IMR-90 (cell line): ENCODE measurements at regions not wholly inside any gene's neighbourhood (a gene's known extent, or its start where the extent isn't known, plus 50 kb on each side); places are given as distances from the start of the nearest gene placed in this dataset.

Experiments used
- ATAC-seq: fragments of 200-7000 bp; cut with Tn5 transposase; 2 replicates; pipeline ENCODE4 v1.9.1; 2020; ENCODE audit warnings: low read depth, mild to moderate bottlenecking, moderate library complexity
- BruUV-seq: library from RNA; stranded (reverse); fragments of 400-500 nt; replicated peaks from 2 replicates; lab custom pipeline; 2021; lab: Mats Ljungman, UMichigan
- CTCF ChIA-PET: fragments of 300-600 bp; formaldehyde crosslinking; extraction: SDS; loops from one replicate; lab custom pipeline; 2021; ENCODE audit warnings: antibody characterized with exemption; lab: Yijun Ruan, JAX
- POLR2A ChIA-PET: fragments of 300-600 bp; sonication (Branson Sonifier 250); formaldehyde crosslinking; loops from one replicate; lab custom pipeline; 2022; ENCODE audit warnings: antibody characterized with exemption; ENCODE audit not compliant: unreplicated experiment; lab: Charles Lee
- DNase-seq: peaks from one replicate; pipeline ENCODE4 v3.0.0; 2013
- H2AFZ ChIP-seq: replicated peaks from 2 replicates; pipeline ENCODE3; 2013; ENCODE audit warnings: low read length, mild to moderate bottlenecking; ENCODE audit not compliant: poor library complexity
- H2AK5ac ChIP-seq: 2 replicates; pipeline ENCODE4 v1.6.1; 2013; ENCODE audit warnings: low read depth, low read length, inconsistent platforms
- H2AK9ac ChIP-seq: replicated peaks from 2 replicates; pipeline ENCODE3; 2013; ENCODE audit warnings: mild to moderate bottlenecking, low read depth, low read length, moderate library complexity; ENCODE audit not compliant: poor library complexity
- H2BK120ac ChIP-seq: 2 replicates; pipeline ENCODE4 v1.6.1; 2013; ENCODE audit warnings: low read depth, low read length, inconsistent platforms
- H2BK15ac ChIP-seq: 3 replicates; pipeline ENCODE4 v1.6.1; 2013; ENCODE audit warnings: low read depth, low read length, inconsistent platforms
- H2BK20ac ChIP-seq: 2 replicates; pipeline ENCODE4 v1.6.1; 2013; ENCODE audit warnings: low read depth, mild to moderate bottlenecking, inconsistent platforms, low read length, moderate library complexity
- H2BK5ac ChIP-seq: 2 replicates; pipeline ENCODE4 v1.6.1; 2013; ENCODE audit warnings: mild to moderate bottlenecking, low read depth, low read length, inconsistent platforms; ENCODE audit not compliant: poor library complexity, severe bottlenecking
- H3K14ac ChIP-seq: replicated peaks from 2 replicates; pipeline ENCODE4 v1.6.1; 2013; ENCODE audit warnings: low read depth, low read length, inconsistent platforms
- H3K18ac ChIP-seq: 2 replicates; pipeline ENCODE4 v1.6.1; 2013; ENCODE audit warnings: low read depth, low read length, control low read depth
- H3K23ac ChIP-seq: 2 replicates; pipeline ENCODE4 v1.6.1; 2013; ENCODE audit warnings: low read depth, low read length, inconsistent platforms
- H3K27ac ChIP-seq: 2 replicates; pipeline ENCODE4 v1.5.1; 2013; ENCODE audit warnings: mild to moderate bottlenecking, control low read depth, low read length; ENCODE audit not compliant: insufficient read depth
- H3K27me3 ChIP-seq: 2 replicates; pipeline ENCODE4 v1.6.1; 2013; ENCODE audit warnings: low read length; ENCODE audit not compliant: control insufficient read depth, insufficient read depth
- H3K36me3 ChIP-seq: 2 replicates; pipeline ENCODE4 v1.6.1; 2013; ENCODE audit warnings: low read length, mixed read lengths; ENCODE audit not compliant: control insufficient read depth, insufficient read depth
- H3K4ac ChIP-seq: 2 replicates; pipeline ENCODE4 v1.6.1; 2013; ENCODE audit warnings: low read depth, low read length, inconsistent platforms
- H3K4me1 ChIP-seq: 2 replicates; pipeline ENCODE4 v1.6.1; 2013; ENCODE audit warnings: low read length, mixed read lengths; ENCODE audit not compliant: control insufficient read depth, insufficient read depth
- H3K4me2 ChIP-seq: 2 replicates; pipeline ENCODE4 v1.6.1; 2013; ENCODE audit warnings: low read depth, mild to moderate bottlenecking, control low read depth, low read length, moderate library complexity
- H3K4me3 ChIP-seq: 2 replicates; pipeline ENCODE4 v1.5.1; 2013; ENCODE audit warnings: low read depth, mild to moderate bottlenecking, control low read depth, low read length, moderate library complexity; ENCODE audit not compliant: insufficient read depth
- H3K56ac ChIP-seq: 2 replicates; pipeline ENCODE4 v1.6.1; 2013; ENCODE audit warnings: low read length, inconsistent platforms; ENCODE audit not compliant: insufficient read depth; ENCODE audit errors: extremely low read depth
- H3K79me1 ChIP-seq, 2 experiments: 2 replicates each; pipeline ENCODE4 v1.6.1; 2013; ENCODE audit warnings: low read length in 2 of 2, inconsistent platforms in 1 of 2, low read depth in 1 of 2
- H3K9ac ChIP-seq: 2 replicates; pipeline ENCODE4 v1.6.1; 2013; ENCODE audit warnings: low read depth, low read length, control low read depth
- H3K9me1 ChIP-seq: 2 replicates; pipeline ENCODE4 v1.6.1; 2013; ENCODE audit warnings: low read length, inconsistent platforms; ENCODE audit not compliant: insufficient read depth
- H3K9me3 ChIP-seq: 2 replicates; pipeline ENCODE4 v1.6.1; 2013; ENCODE audit warnings: low read length; ENCODE audit not compliant: control insufficient read depth, insufficient read depth
- H4K20me1 ChIP-seq: 2 replicates; pipeline ENCODE4 v1.6.1; 2013; ENCODE audit warnings: low read length, inconsistent platforms; ENCODE audit not compliant: insufficient read depth
- H4K5ac ChIP-seq: 2 replicates; pipeline ENCODE4 v1.6.1; 2013; ENCODE audit warnings: mild to moderate bottlenecking, low read depth, low read length, control low read depth
- H4K8ac ChIP-seq, 2 experiments: 2 replicates each; pipeline ENCODE4 v1.6.1; 2013; ENCODE audit warnings: low read depth in 2 of 2, low read length in 2 of 2, control low read depth in 1 of 2, inconsistent platforms in 1 of 2
- H4K91ac ChIP-seq: 2 replicates; pipeline ENCODE4 v1.6.1; 2013; ENCODE audit warnings: low read depth, low read length, inconsistent platforms; ENCODE audit not compliant: insufficient read depth
- CHD1 ChIP-seq: IDR thresholded peaks from 2 replicates; pipeline ENCODE4 v1.6.1; 2012; ENCODE audit warnings: low read depth, low read length, improper control_type of control experiment
- MAFK ChIP-seq: IDR thresholded peaks from 2 replicates; pipeline ENCODE4 v1.6.1; 2012; ENCODE audit warnings: low read depth, low read length, improper control_type of control experiment
- MAZ ChIP-seq: IDR thresholded peaks from 2 replicates; pipeline ENCODE4 v1.6.1; 2012; ENCODE audit warnings: low read depth, mild to moderate bottlenecking, low read length, improper control_type of control experiment, moderate library complexity, borderline replicate concordance
- MXI1 ChIP-seq: IDR thresholded peaks from 2 replicates; pipeline ENCODE4 v1.6.1; 2012; ENCODE audit warnings: low read depth, mild to moderate bottlenecking, low read length, moderate library complexity, borderline replicate concordance
- POLR2A ChIP-seq: IDR thresholded peaks from 2 replicates; pipeline ENCODE4 v1.6.1; 2012; ENCODE audit warnings: mild to moderate bottlenecking, low read depth, low read length
- RFX5 ChIP-seq: IDR thresholded peaks from 2 replicates; pipeline ENCODE4 v1.8.0; 2012; ENCODE audit warnings: low read depth, mild to moderate bottlenecking, low read length, moderate library complexity
- WGBS, 2 experiments: methylation state at CpG; one replicate each; pipeline versions ENCODE4 v1.1.5 to v1.1.7; 2013; ENCODE audit warnings: missing lambda C conversion rate in 2 of 2; ENCODE audit not compliant: insufficient read length in 1 of 2; ENCODE audit errors: extremely low coverage in 2 of 2; 5-methylcytosine and 5-hydroxymethylcytosine counted together
- dilution Hi-C: fragments of 300-500 bp; cut with HindIII; formaldehyde crosslinking; loops from one replicate; pipeline ENCODE4 v1.14.3; 2018; ENCODE audit warnings: low sequenced_read_pairs; ENCODE audit not compliant: unreplicated experiment
- in situ Hi-C: fragments of 300-500 bp; cut with MboI; formaldehyde crosslinking; loops from 3 replicates; pipeline ENCODE4 v1.14.3; 2019; ENCODE audit warnings: low sequenced_read_pairs, inconsistent platforms, mixed read lengths
- intact Hi-C: fragments of 100-400 bp; cut with micrococcal nuclease; formaldehyde crosslinking; loops from 2 replicates; pipeline ENCODE4 v1.10.0; 2022
- TF ChIP-seq, protein P1 (sequence below): fragments of 150-350 bp; IDR thresholded peaks from 2 replicates; pipeline ENCODE4 v1.6.1; 2017; ENCODE audit warnings: mild to moderate bottlenecking, antibody characterized with exemption, low read length, low read depth
- TF ChIP-seq, protein P2 (sequence below): conservative IDR thresholded peaks from 2 replicates; pipeline ENCODE4 v1.5.1; 2012; ENCODE audit warnings: mild to moderate bottlenecking, low read depth, low read length, improper control_type of control experiment

DNA sequence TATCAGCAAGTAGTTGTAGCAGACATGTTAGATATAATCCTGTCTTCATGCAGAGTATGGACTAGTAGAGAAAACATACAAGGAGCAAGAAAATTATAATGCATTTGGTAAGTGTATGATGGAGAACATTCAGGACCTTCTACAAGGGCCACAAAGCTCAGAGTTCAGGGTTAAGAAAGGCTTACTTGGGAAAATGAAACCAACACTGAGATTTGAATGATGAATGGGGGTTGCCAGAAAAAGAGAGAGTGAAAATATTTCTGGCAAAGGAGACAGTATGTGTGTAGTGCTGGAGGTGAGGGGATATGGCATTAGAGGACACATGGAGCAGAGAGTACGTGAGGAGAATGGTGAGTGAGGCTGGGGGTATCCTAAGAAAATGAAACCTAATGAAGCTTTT, 169.8 kb upstream of the STK32A start:
- in situ Hi-C loops, result no loop called here
- H3K18ac ChIP-seq, result no peak overlapping the region
- H2BK5ac ChIP-seq, result no peak overlapping the region
- H3K27me3 ChIP-seq, result no peaks in the 10 kb centered on the region
- H4K5ac ChIP-seq, result no peak overlapping the region
- H4K8ac ChIP-seq, result no peak overlapping the region
- H3K27ac ChIP-seq, result no peak overlapping the region
- no peaks in the 10 kb centered on the region for H3K4me1 ChIP-seq
- H3K79me1 ChIP-seq, result no peaks in the 10 kb centered on the region
- no peaks in the 10 kb centered on the region for H3K36me3 ChIP-seq
- H3K14ac ChIP-seq, result no peak overlapping the region
- POLR2A ChIA-PET, result no interaction called here
- no peak overlapping the region for H3K56ac ChIP-seq
- CTCF ChIA-PET, result no interaction called here
- H3K23ac ChIP-seq, result no peak overlapping the region
- no peak overlapping the region for H4K91ac ChIP-seq
- no peaks in the 10 kb centered on the region for H3K9me1 ChIP-seq
- WGBS, 2 experiments, result 0% methylated on average over 1 of the region's 1 CpG; no CpG with 5 or more reads in 1 of the 2 experiments
- BruUV-seq, result no TSS peak
- no peaks in the 10 kb centered on the region for H3K9me3 ChIP-seq
- H2AFZ ChIP-seq, result no peak overlapping the region
- dilution Hi-C loops, result no loop called here
- H2BK20ac ChIP-seq, result no peak overlapping the region
- no peak overlapping the region for H3K9ac ChIP-seq
- no peaks in the 10 kb centered on the region for H4K20me1 ChIP-seq
- H2BK15ac ChIP-seq, result no peak overlapping the region
- no peak overlapping the region for H3K4ac ChIP-seq
- no peak overlapping the region for H2AK9ac ChIP-seq
- TF ChIP-seq, protein P1, sequence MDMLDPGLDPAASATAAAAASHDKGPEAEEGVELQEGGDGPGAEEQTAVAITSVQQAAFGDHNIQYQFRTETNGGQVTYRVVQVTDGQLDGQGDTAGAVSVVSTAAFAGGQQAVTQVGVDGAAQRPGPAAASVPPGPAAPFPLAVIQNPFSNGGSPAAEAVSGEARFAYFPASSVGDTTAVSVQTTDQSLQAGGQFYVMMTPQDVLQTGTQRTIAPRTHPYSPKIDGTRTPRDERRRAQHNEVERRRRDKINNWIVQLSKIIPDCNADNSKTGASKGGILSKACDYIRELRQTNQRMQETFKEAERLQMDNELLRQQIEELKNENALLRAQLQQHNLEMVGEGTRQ, result no peak
- TF ChIP-seq MAZ, result no peak
- TF ChIP-seq MAFK, result no peak
- TF ChIP-seq CHD1, result no peak
- no peak for TF ChIP-seq POLR2A
- TF ChIP-seq, protein P2, sequence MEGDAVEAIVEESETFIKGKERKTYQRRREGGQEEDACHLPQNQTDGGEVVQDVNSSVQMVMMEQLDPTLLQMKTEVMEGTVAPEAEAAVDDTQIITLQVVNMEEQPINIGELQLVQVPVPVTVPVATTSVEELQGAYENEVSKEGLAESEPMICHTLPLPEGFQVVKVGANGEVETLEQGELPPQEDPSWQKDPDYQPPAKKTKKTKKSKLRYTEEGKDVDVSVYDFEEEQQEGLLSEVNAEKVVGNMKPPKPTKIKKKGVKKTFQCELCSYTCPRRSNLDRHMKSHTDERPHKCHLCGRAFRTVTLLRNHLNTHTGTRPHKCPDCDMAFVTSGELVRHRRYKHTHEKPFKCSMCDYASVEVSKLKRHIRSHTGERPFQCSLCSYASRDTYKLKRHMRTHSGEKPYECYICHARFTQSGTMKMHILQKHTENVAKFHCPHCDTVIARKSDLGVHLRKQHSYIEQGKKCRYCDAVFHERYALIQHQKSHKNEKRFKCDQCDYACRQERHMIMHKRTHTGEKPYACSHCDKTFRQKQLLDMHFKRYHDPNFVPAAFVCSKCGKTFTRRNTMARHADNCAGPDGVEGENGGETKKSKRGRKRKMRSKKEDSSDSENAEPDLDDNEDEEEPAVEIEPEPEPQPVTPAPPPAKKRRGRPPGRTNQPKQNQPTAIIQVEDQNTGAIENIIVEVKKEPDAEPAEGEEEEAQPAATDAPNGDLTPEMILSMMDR, result no peak
- no peak for TF ChIP-seq RFX5
- no peak for TF ChIP-seq MXI1
- no peak overlapping the region for H2BK120ac ChIP-seq
- H2AK5ac ChIP-seq, result no peak overlapping the region
- intact Hi-C loops, result no loop called here
- H3K4me2 ChIP-seq, result no peak overlapping the region
- H3K4me3 ChIP-seq, result no peak overlapping the region
- ATAC-seq (no peak), DNase-seq (no peak)
